Activated CD8-positive, alpha-beta memory T cell treated with anti-CD3 and anti-CD28 coated beads, Interleukin-2, amount 50 U/mL, for 1 hour (primary cell): ENCODE measurements at regions not wholly inside any gene's neighbourhood (a gene's known extent, or its start where the extent isn't known, plus 50 kb on each side); places are given as distances from the start of the nearest gene placed in this dataset.
"Not testable (repeated sequence)": the region's sequence is repeated elsewhere in the genome, so short reads cannot be mapped to it uniquely, and the experiment has no call there.

Source experiments
- DNase-seq: peaks from one replicate; pipeline ENCODE4 v3.0.0-alpha.2; 2020; ENCODE audit errors: extremely low read depth

DNA sequence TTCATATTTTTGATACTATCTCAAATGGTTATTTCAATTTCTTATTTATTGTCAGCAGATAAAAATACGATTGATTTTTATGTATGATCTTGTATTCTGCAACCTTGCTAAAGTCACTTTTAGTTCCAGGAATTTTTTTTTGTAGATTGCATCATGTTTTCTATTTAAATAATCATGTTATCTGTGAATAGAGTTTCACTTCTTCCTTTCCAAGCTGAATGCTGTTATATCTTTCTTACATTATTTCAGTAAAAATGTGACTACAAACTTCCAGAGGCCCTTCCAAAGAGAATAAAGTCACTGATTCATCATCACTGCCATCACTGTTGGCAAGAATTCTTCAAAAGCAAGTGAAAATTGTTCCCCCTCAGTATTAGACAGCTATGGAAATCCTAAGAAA is 104.7 kb upstream of the RAP1B start:
- DNase-seq, result no peak

DNA sequence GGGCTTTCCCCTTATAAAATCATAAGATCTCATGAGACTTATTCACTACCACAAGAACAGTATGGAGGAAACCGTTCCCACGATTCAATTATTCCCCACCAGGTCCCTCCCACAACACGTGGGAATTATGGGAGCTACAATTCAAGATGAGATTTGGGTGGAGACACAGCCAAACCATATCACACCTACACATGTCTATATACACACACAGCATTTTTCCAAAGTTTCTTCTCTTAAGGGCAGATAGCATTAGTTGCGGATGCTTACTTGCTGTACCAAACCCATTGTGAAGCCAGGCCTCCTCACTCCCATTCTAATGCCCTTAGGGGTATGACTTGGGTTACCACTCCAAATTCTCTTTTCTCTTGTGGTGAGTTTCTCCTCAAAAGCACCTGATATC is 104.1 kb upstream of the RAP1B start:
- DNase-seq, result no peak

DNA sequence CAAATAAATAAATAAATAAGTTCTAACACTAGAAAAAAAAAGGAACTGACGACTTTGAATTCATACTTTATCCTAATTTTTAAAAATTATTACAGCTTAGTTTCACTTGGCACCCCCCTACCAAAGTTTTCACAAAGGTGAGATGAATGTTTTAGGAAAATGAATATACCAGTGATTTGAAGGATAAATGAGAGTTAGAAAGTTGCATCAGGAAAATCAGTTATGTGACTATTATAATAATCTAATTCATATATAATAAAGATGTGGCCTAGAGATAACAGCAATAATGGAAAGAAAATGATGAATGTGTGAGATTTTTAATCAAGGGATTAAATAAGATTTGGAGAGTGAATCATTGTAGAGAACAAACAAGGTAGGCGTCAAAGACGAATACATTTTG is 103.0 kb upstream of the RAP1B start:
- DNase-seq, result no peak

DNA sequence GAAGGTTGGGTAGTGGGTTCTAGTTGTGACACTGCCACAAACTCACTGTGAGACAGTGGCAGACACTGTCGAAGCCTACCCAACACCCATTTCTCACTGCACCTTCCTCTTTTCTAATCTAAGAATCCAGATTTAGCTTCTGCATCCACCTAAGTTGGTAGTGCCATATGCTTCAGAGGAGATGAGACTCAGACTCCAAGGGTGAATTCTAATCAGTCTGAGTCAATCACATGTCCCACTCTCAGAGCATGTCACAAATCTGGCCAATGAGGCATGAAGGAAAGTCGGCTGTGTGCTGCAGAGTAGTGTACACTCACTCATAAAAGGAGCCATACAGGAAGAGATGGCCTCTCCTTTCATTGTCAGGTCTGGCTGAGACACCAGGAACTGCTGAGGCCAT is 102.1 kb upstream of the RAP1B start:
- DNase-seq, result no peak

DNA sequence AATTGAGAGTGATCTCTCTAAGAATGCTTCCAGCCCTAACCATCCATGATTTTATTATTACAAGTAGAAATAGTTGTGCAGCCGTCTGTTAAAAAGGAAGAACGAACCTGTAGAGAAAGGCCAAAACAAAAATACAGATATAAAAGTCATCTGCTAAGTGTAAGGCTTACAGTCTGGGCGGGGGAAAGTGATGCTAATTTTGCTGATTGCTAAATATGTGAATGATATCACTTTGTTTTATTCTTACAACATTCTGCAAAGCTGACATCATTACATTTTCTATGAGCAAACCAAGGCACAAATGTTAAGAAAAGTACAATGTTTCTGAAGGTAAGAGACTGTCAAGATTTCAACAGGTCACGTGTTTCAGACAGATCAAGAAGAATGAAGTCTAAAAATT is 101.5 kb upstream of the RAP1B start:
- no peak for DNase-seq

DNA sequence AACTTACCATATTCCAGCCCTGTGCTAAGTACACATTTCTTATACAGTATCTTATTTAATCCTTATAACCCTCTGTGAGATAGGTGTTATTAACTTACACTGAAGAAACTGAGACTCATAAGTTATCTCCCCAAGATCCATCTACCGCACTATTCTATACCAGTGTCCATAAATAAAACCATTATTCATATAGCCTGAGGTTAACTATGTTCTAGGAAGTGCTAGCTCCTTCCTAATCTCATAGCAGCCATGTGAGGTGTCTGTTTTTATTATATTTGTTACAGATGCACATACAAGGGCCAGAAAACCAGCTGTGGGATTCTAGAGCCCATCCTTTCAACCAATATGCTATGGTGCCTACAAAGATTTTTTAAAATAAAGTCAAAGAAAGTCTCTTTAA is 100.3 kb upstream of the RAP1B start:
- no peak for DNase-seq

DNA sequence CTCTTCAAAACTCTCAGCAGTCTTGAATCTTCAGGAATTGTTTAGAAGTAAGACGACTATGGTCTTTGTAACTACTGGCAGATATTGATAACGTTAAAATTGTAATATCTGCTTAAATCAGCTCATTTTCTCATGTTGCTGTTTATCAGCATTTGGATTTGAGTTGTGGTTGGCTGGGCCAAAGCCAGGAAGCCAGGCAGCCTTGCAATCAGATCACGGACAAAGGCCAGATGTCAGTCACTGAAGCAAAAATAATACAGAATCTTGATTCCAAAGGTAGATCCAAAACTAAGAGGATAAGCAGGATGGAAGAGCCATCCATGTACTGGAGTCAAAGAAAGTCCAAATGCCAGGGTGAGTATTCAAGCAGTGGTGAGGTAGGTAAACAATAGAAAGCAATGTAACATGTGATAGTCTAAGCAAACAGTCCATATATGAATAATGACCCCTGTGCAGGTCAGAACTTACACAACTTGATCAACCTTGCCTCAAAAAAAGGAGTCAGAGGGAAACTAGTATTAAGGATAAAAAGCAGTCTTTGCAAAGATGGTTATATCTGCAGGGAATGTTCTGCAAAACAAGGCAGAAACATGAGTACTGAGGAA is 95.8 kb upstream of the RAP1B start:
- no peak for DNase-seq

DNA sequence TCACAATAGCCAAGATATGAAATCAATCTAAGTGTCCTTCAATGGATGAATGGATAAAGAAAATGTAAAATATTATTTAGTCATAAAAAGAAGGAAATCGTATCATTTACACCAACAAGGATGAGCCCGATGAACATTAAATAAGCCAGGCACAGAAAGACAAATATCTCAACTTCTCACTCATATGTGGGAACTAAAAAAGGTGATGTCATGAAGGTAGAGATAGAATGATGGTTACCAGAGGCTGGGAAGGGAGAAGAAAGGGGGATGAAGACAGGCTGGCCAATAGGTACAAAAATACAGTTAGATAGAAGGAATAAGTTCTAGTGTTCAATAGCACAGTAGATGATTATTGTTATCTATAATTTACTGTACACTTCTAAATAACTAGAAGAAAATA is 94.9 kb upstream of the RAP1B start:
- DNase-seq, result no peak

DNA sequence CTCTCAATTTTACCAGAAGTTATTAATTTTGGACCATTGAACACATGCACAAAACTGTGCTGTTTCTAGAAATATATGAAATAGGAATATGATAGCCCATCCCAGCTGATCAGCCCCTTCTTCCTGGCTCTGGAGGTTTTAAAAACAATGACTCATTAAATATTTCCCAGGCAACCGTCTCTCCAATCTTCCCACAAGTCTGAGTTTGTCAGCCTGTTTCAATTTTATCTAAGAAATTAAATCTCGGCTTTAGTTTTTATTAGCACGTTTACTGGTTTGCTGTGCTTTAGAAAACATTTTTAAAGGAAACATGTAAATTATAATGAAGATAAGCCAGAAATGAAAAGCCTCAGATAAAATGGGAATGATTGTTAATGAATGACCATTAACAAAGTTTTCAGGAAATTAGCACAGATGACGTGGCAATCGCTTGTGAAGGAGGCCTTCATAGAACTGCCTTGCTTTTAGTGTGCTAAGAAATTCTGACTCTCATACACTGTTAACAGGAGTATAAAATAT is 89.3 kb upstream of the RAP1B start:
- no peak for DNase-seq

DNA sequence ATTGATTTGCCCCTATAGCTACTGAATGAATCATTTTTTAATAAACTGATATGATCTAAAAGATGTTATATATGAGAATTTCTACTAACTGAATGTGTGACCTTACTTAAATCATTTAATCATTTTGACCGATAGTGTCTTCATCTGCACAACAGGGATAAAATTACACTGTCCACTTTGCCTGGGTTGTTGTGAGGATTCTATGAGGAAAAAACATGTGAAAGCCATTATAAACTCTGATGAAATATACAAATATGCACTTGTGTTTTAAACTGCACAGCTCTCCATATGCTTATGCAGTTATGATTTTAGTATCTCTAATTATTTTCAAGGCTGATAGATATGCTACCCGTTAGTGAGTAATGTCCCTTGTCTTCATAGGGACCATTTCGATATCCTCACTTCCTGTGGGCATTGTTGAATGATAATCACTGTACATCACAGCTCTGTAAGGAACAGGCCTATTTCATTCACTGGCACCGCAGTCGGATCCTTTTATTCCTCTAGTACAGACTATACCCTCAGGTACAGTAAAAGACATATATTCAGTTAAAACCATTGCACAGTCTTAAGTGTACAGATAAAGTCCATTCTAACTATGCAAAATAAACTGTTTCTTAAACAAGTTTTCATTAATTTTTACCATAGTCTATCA is 88.7 kb upstream of the RAP1B start:
- no peak for DNase-seq

DNA sequence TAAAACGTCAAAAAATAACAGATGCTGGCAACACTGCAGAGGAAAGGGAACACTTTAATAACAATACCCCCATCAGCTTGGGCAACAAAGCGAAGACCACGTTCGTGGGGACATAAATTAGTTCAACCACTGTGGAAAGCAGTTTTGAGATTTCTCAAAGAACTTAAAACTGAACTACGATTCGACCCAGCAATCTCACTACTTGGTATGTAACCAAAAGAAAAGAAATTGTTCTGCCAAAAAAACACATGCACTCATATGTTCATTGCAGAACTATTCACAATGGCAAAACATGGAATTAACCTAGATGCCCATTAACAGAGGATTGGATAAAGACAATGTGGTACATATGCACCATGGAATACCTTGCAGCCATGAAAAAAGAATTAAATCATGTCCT is 81.2 kb upstream of the RAP1B start:
- no peak for DNase-seq

DNA sequence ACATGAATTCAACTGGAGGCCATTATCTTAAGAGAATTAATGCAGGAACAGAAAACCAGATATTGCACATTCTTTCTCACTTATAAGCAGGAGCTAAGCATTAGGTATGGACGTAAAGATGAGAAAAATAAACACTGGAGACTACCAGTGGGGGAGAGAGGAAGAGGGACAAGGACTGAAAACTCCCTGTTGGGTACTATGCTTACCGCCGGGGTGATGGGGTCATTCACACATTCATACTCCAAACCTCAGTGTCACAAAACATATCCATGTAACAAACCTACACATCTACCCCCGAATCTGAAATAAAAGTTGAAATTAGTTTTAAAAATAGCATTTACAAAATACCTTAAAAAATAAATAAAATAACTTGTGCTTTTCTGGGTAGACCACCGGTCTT is 80.8 kb upstream of the RAP1B start:
- no peak for DNase-seq

DNA sequence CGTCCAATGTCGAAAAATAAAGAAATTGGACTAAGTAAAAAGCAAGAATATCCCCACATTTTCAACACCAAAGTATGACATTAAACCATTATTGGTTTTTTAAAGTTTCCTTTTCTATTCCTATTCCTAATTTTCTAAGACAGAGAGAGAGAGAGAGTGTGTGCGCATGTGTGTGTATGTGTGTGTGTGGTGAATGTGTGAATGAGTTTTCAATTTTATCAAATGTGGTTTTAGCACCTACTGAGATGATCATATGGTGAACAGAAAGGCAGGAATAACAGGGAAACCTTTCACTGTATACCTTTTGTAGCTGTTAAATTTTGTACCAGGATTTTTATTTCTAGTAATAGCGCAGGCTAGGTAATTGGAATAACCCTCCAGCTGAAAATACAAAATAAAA is 80.4 kb upstream of the RAP1B start:
- DNase-seq, result no peak

DNA sequence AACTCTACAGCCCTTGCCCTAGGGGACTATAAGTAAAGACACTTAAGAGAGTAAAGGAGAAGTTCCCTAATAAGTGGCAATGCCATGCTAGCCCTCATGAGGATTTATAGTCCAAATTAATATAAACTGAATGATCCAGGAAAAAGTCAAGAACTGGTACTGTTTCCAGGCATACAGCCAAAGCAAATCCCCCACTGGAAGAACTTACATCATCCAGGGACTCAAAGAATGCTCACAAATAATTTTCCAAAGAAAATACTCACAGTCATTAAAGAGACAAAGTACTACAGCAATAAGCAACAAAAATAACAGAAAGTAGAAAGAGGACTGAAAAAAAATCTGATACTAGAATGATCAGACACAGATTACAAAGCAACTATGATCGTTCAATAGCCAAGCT is 79.7 kb upstream of the RAP1B start:
- no peak for DNase-seq

DNA sequence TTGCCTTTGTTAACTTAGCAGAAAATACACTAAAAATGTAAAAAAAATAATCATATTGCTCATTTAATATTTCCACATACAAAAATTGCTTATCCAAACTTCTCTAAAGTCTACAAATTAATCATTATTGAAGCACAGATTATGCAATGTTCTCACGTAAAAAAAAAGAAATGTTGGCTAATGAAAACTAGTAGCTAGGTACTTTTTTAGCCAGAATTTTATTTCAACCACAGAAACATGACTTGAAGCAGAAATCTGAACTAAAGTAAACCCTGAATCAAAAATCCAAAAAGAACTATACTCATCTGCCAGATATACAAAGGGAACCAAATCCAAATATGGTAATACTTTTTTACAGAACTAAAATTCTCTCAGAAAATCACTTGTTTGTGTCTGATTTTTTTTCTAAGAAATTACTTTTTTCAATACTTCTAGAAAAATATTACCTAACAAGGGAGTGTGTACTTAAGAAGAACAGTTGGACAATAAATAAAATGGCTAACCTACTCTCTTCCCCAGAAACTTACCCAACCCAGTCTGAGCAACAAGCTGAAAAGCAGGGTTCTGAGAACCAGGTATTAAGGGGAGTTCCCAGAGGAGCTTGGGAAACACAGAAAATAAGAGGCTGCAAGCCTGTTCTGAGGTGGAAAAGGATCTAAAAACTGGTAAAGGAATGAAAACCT is 78.4 kb upstream of the RAP1B start:
- no peak for DNase-seq

DNA sequence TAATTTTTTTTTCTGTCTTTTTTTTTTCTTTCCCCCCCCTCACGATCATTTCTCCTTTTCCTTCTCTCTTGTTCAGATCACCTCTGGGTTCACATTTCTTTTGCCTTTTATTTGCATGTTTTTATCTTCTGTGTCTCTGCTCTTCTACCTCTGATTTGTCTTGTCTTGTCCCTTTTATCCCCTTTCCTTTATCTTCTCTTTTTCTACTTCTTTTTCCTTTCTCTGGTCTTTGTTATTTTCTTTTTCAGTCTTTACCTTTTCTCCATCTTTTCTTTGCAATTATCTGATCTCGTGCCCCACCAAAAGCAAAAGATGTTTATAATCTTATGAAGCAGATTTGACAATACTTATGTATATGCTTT is 77.8 kb upstream of the RAP1B start:
- DNase-seq, result no peak

DNA sequence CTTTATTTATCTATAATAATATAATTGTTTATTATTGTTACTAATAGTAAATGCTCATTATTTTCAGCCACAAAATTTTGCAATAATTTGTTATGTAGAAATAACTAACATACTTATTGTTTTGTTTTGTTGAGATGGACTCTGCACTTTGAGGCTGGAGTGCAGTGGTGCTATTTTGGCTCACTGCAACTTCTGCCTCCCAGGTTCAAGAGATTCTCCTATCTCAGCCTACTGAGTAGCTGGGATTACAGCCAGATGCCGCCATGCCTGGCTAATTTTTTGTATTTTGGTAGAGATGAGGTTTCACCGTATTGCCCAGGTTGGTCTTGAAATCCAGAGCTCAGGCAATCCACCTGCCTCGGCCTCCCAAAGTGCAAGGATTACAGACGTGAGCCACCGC is 76.6 kb upstream of the RAP1B start:
- DNase-seq, result no peak

DNA sequence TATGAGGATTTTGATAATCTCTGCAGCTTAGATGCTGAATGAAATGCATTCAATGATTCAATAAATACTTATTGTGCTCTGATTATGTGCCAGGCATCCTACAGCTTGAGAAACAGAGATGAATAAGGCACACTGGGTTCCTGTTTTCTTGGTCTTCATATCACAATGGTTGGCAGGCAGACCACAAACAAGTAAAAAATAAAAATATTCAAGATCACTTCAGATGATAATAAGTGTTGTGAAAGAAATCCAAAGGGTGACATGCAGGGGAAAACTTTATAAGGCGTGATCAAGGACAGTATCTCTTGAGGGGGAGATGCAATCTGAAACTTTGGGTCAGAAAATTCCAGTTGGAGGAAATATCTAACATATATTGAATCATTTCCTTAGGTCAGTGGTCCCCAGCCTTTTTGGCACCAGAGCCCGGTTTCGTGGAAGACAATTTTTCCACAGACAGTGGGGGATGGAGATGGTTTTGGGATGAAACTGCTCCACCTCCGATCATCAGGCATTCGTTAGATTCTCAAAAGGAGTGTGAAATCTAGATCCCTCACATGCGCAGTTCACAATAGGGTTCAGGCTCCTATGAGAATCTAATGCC is 73.7 kb upstream of the RAP1B start:
- DNase-seq, result no peak

DNA sequence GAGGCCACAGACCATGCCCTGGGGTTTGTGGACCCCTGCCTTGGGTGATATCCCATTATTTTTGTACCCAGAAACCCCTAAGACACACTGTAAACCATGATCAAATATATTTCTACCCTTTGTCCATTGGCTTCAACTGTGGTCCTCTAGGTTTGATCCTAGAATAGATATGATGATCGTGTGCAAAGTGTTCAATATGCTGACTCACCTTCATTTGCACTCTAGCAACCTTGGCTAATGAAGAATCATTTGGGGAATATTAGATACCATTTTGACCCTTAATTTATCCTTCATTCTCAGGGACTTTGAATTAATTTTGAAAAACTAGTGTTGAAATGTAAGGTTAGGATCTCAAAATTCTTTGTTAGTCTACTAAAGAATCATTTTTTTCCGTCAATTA is 73.1 kb upstream of the RAP1B start:
- no peak for DNase-seq

DNA sequence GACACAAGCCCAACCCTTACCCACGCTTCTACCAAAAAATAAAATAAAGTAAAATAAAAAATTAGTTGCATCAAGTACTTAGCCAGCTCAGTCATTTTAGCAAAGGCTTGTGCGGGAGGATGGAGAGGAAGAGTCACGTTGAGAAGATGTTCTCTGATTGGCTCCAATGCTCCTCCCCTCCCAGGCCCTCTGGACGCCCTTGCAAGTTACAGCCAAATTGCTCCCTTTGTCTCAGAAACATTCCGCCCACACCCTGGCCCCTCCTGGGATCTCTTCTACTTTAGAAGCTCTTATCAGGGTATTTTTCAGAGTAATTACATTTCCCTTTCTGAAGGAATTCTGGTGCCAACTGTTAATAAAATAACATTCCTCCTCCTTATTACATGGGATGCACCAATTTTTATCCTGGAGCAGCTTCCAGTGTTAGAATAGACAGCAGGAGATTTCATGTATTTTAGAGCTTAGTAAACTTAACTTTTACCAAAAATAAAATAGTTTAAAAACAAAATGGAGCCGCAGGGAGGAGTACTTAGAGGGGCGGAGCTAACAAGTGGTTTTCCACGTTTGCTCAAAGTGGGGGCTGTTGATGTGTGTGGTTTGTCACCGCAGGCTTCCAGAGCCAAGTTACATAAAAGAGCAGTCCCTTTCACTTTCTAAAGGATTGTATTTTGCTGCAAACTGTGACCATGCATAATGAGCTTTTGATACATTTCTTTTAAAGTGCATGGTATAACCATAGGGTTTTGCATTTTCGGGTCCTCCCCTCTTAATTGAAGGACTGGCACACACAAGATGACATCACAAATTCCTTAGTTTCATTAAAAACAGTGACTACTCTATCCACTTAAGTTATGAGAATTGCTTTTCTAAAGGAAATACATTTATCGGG is 71.7 kb upstream of the RAP1B start:
- peak; percentile 10 for DNase-seq

DNA sequence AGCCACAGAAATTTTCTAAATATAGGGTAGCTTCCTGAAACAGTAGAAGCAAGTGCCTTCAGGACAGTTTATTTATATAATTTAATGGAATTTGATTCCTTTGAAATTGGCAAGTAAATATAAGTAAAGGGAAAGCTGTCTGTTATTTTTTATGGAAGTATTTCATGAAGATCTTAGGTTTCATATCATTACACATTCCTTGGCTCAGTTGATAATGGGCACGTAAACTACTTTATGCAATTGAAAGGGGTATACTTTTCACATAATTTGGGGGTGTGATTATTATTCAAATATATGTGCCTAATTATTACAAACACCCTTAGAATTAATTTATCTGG is 71.1 kb upstream of the RAP1B start:
- DNase-seq, result no peak

DNA sequence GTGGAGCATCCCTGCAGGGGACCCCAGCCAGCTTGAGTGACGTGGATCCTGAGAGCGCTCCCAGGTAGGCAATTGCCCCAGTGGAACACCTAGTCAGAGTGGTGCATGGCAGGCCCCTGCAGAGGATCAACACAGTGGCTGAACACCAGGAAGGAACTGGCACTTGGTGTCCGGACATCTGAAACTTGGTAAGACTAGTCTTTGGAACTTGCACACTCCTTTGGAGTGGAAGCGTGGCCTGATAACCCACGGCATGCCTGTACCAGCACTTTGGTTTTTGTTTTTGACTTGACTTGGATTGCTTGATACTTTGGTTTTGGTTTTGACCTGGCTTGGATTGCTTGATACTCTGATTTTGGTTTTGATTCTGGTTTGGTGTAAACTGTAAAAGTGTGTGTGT is 69.9 kb upstream of the RAP1B start:
- DNase-seq, result not testable (repeated sequence)
